Prostate gland (tissue), 2 donors: ENCODE measurements at regions not wholly inside any gene's neighbourhood (a gene's known extent, or its start where the extent isn't known, plus 50 kb on each side); places are given as distances from the start of the nearest gene placed in this dataset.

Source experiments
- CTCF ChIP-seq, 4 experiments: fragments of 200-600 bp in 2 of 4; fragments of 450-650 bp in 2 of 4; sonication (generic) in 2 of 4; IDR thresholded peaks; 1 replicate in 3 of 4; 2 replicates in 1 of 4; pipeline ENCODE4 v1.5.1; 2016 to 2019; ENCODE audit warnings: antibody characterized with exemption in 4 of 4, mild to moderate bottlenecking in 2 of 4, moderate library complexity in 2 of 4
- POLR2A ChIP-seq: fragments of 450-650 bp; IDR thresholded peaks from one replicate; pipeline ENCODE4 v1.6.1; 2016; ENCODE audit warnings: antibody characterized with exemption, mild to moderate bottlenecking

- no peak for TF ChIP-seq CTCF (IDR thresholded peaks at IDR 0.05)
- TF ChIP-seq POLR2A = no peak
Measured at GRCh38 chr2:43011158-43011491, 215.3 kb downstream of the ZFP36L2 start.
